GM12878 (cell line): ENCODE measurements at regions not wholly inside any gene's neighbourhood (a gene's known extent, or its start where the extent isn't known, plus 50 kb on each side); places are given as distances from the start of the nearest gene placed in this dataset.

Experiments used
- ATAC-seq: fragments of 200-7000 bp; cut with Tn5 transposase; 3 replicates; pipeline ENCODE4 v1.9.1; 2020; ENCODE audit warnings: mild to moderate bottlenecking, moderate library complexity
- BruUV-seq: library from RNA; stranded (reverse); fragments of 400-500 nt; replicated peaks from 2 replicates; lab custom pipeline; 2021; lab: Mats Ljungman, UMichigan
- CTCF ChIA-PET: fragments of 300-600 bp; sonication (Branson Sonifier 250); formaldehyde crosslinking; extraction: SDS; loops from one replicate; lab custom pipeline; 2021; ENCODE audit warnings: inconsistent platforms; lab: Yijun Ruan, JAX
- POLR2A ChIA-PET: fragments of 350-600 bp; formaldehyde crosslinking; extraction: SDS; loops from one replicate; lab custom pipeline; 2021; ENCODE audit warnings: inconsistent platforms; lab: Charles Lee
- RAD21 ChIA-PET: fragments of 300-600 bp; sonication (Branson Sonifier 250); formaldehyde crosslinking; loops from one replicate; lab custom pipeline; 2023; ENCODE audit warnings: antibody characterized with exemption; ENCODE audit not compliant: unreplicated experiment; lab: Charles Lee
- SMC1A ChIA-PET: fragments of 300-600 bp; sonication (Branson Sonifier 250); formaldehyde crosslinking; loops from one replicate; lab custom pipeline; 2023; ENCODE audit not compliant: unreplicated experiment, uncharacterized antibody; lab: Charles Lee
- DNase-seq: peaks from one replicate; pipeline ENCODE4 v3.0.0-alpha.2; 2011; ENCODE audit warnings: low read depth, low spot score
- FAIRE-seq: peaks from 3 replicates; lab custom pipeline; 2011; peaks lifted over from hg19 to GRCh38; lab: Jason Lieb, UNC
- H2AFZ ChIP-seq: 2 replicates; pipeline ENCODE4 v1.6.0; 2011; ENCODE audit warnings: low read depth, low read length, control low read depth; ENCODE audit not compliant: control insufficient read depth
- H3K27ac ChIP-seq: 2 replicates; pipeline ENCODE4 v1.5.1; 2011; ENCODE audit warnings: control low read depth; ENCODE audit not compliant: control insufficient read depth, insufficient read depth
- H3K27me3 ChIP-seq, 2 experiments: replicated peaks in 1 of 2; 2 replicates each; pipeline versions ENCODE4 v1.6.0 to v1.6.1; 2011; ENCODE audit warnings: low read length in 1 of 2; ENCODE audit not compliant: control insufficient read depth in 2 of 2, insufficient read depth in 2 of 2
- H3K36me3 ChIP-seq, 2 experiments: 2 replicates each; pipeline ENCODE4 v1.5.1; 2011; ENCODE audit warnings: low read length in 1 of 2; ENCODE audit not compliant: control insufficient read depth in 2 of 2, insufficient read depth in 2 of 2
- H3K4me1 ChIP-seq: 2 replicates; pipeline ENCODE4 v1.6.1; 2011; ENCODE audit warnings: mild to moderate bottlenecking, low read length, moderate library complexity, mixed read lengths; ENCODE audit not compliant: control insufficient read depth, insufficient read depth
- H3K4me2 ChIP-seq: 2 replicates; pipeline ENCODE4 v1.6.0; 2011; ENCODE audit warnings: control low read depth; ENCODE audit not compliant: control insufficient read depth, insufficient read depth
- H3K4me3 ChIP-seq: fragments of 200-600 bp; sonication (generic); 2 replicates; pipeline ENCODE4 v1.5.1; 2016
- H3K79me2 ChIP-seq: 2 replicates; pipeline ENCODE4 v1.6.0; 2011; ENCODE audit warnings: low read length; ENCODE audit not compliant: control insufficient read depth, insufficient read depth
- H3K9ac ChIP-seq: 2 replicates; pipeline ENCODE4 v1.8.0; 2011; ENCODE audit warnings: low read length, control low read depth, mixed read lengths; ENCODE audit not compliant: control insufficient read depth, insufficient read depth
- H3K9me3 ChIP-seq: replicated peaks from 3 replicates; pipeline ENCODE4 v1.5.1; 2011; ENCODE audit warnings: mild to moderate bottlenecking, low read length; ENCODE audit not compliant: control insufficient read depth, insufficient read depth
- H4K20me1 ChIP-seq: 2 replicates; pipeline ENCODE4 v1.6.0; 2011; ENCODE audit not compliant: control insufficient read depth, insufficient read depth
- ATF3 ChIP-seq: IDR thresholded peaks from 2 replicates; pipeline ENCODE4 v1.6.1; 2011; ENCODE audit warnings: low read depth, mild to moderate bottlenecking, low read length, moderate library complexity, borderline replicate concordance; ENCODE audit errors: extremely low read depth
- E2F8 ChIP-seq: fragments of 450-650 bp; IDR thresholded peaks from 2 replicates; pipeline ENCODE4 v1.6.1; 2018; ENCODE audit warnings: mild to moderate bottlenecking, low read depth, moderate library complexity; ENCODE audit not compliant: partially characterized antibody
- ETV6 ChIP-seq, 2 experiments: fragments of 450-650 bp in 1 of 2; IDR thresholded peaks in 1 of 2; conservative IDR thresholded peaks in 1 of 2; 2 replicates each; pipeline ENCODE4 v1.6.1; 2014; ENCODE audit warnings: antibody characterized with exemption in 1 of 2, borderline replicate concordance in 1 of 2, low read depth in 1 of 2, mild to moderate bottlenecking in 1 of 2, moderate library complexity in 1 of 2
- FOXM1 ChIP-seq: IDR thresholded peaks from 2 replicates; pipeline ENCODE4 v1.6.1; 2012; ENCODE audit warnings: low read depth, mild to moderate bottlenecking, inconsistent platforms, low read length, moderate library complexity
- IKZF1 ChIP-seq: fragments of 450-650 bp; conservative IDR thresholded peaks from 2 replicates; pipeline ENCODE4 v1.6.1; 2017; ENCODE audit warnings: antibody characterized with exemption, mild to moderate bottlenecking
- MYB ChIP-seq: fragments of 150-350 bp; IDR thresholded peaks from 2 replicates; pipeline ENCODE4 v1.6.1; 2014; ENCODE audit warnings: mild to moderate bottlenecking, low read depth, low read length, borderline replicate concordance
- NR2C1 ChIP-seq: fragments of 450-650 bp; IDR thresholded peaks from 2 replicates; pipeline ENCODE4 v1.6.1; 2017; ENCODE audit warnings: antibody characterized with exemption, mild to moderate bottlenecking, moderate library complexity
- STAT3 ChIP-seq: IDR thresholded peaks from 2 replicates; pipeline ENCODE4 v1.6.1; 2011; ENCODE audit warnings: low read depth, low read length, improper control_type of control experiment
- ZNF622 ChIP-seq: fragments of 450-650 bp; IDR thresholded peaks from 2 replicates; pipeline ENCODE4 v1.6.1; 2017; ENCODE audit warnings: mild to moderate bottlenecking, inconsistent platforms
- WGBS: methylation state at CpG from one replicate; pipeline ENCODE4 v1.1.6; 2016; ENCODE audit warnings: low lambda C conversion rate; ENCODE audit not compliant: insufficient replicate concordance, insufficient coverage; ENCODE audit errors: missing lambda C conversion rate; 5-methylcytosine and 5-hydroxymethylcytosine counted together
- in situ Hi-C: fragments of 300-500 bp; cut with MboI; formaldehyde crosslinking; loops from 9 replicates; pipeline ENCODE4 v1.14.3; 2018; ENCODE audit warnings: mixed read lengths
- intact Hi-C: fragments of 100-400 bp; cut with micrococcal nuclease; formaldehyde crosslinking; loops from one replicate; pipeline ENCODE4 v1.14.2; 2022; ENCODE audit not compliant: unreplicated experiment

GRCh38 chr9:96169901-96170300 lies 132.1 kb downstream of the HSD17B3 start (continued):
- TF ChIP-seq ETV6 (conservative IDR thresholded peaks at IDR 0.05 in 1 of 2, IDR thresholded peaks at IDR 0.05 in 1 of 2; ENCODE audit: borderline replicate concordance in 1 of 2, low read depth in 1 of 2), result no peak
- TF ChIP-seq NR2C1, result no peak
- TF ChIP-seq IKZF1, result no peak
- no peak for TF ChIP-seq ZNF622
- no peak for TF ChIP-seq E2F8
- TF ChIP-seq STAT3, result no peak
- TF ChIP-seq FOXM1, result no peak

GRCh38 chr9:96169484-96169883 lies 132.5 kb downstream of the HSD17B3 start:
- no peak overlapping the region for H2AFZ ChIP-seq
- H3K36me3 ChIP-seq, result no peaks in the 10 kb centered on the region
- POLR2A ChIA-PET, result no interaction called here
- intact Hi-C loops (no loop called here), in situ Hi-C loops (no loop called here)
- H3K4me2 ChIP-seq, result no peak overlapping the region
- WGBS, result 51% methylated on average over 15 of the region's 15 CpGs
- no peak for FAIRE-seq
- no TSS peak for BruUV-seq
- no peaks in the 10 kb centered on the region for H3K9me3 ChIP-seq
- H3K27ac ChIP-seq, result no peak overlapping the region
- no peak for DNase-seq
- CTCF ChIA-PET, result no interaction called here
- H3K27me3 ChIP-seq, result peaks cover 0 to 4% of the 10 kb centered on the region in 2 experiments; a peak in 1 of 4 replicates
- H3K4me1 ChIP-seq, result no peaks in the 10 kb centered on the region
- SMC1A ChIA-PET, result no interaction called here
- H4K20me1 ChIP-seq, result no peaks in the 10 kb centered on the region
- H3K4me3 ChIP-seq, result no peak overlapping the region
- no peaks in the 10 kb centered on the region for H3K79me2 ChIP-seq
- H3K9ac ChIP-seq, result no peak overlapping the region
- TF ChIP-seq ATF3 (no peak), MYB (no peak)
- no peak for ATAC-seq
- RAD21 ChIA-PET, result no interaction called here
